ENCODE measurements at regions not wholly inside any gene's neighbourhood (a gene's known extent, or its start where the extent isn't known, plus 50 kb on each side); places are given as distances from the start of the nearest gene placed in this dataset.

GRCh38 chr9:86589730-86590129 is 235.5 kb upstream of the TUT7 start:
- H3K4me1 ChIP-seq (ENCODE audit: control insufficient read depth, low read length) = no peaks in the 10 kb centered on the region
- H3K36me3 ChIP-seq (ENCODE audit: control insufficient read depth, low read length) = no peaks in the 10 kb centered on the region
- no peaks in the 10 kb centered on the region for H4K20me1 ChIP-seq (ENCODE audit: control insufficient read depth, insufficient read depth, low read depth, low read length)
- H3K9me2 ChIP-seq (replicated peaks; ENCODE audit: control insufficient read depth, low read length) = no peaks in the 10 kb centered on the region
- no peaks in the 10 kb centered on the region for H3K79me2 ChIP-seq (ENCODE audit: control insufficient read depth, low read length)
- no peak overlapping the region for H3K4me3 ChIP-seq (ENCODE audit: low read length)
- H3K9me3 ChIP-seq (ENCODE audit: control insufficient read depth, insufficient read depth, low read length) = no peaks in the 10 kb centered on the region
- no peaks in the 10 kb centered on the region for H3K27me3 ChIP-seq (ENCODE audit: control insufficient read depth, low read length)
- TF ChIP-seq CTCF (IDR thresholded peaks at IDR 0.05; ENCODE audit: low read depth, low read length, poor library complexity, severe bottlenecking) (no peak), EZH2phosphoT487 (IDR thresholded peaks at IDR 0.05; ENCODE audit: borderline replicate concordance, low read length) (no peak)
- no peak overlapping the region for H3K27ac ChIP-seq (ENCODE audit: low read depth, low read length)
- no peak overlapping the region for H3K4me2 ChIP-seq (ENCODE audit: low read length)
- H3F3A ChIP-seq (ENCODE audit: control insufficient read depth, insufficient read depth) = no peaks in the 10 kb centered on the region

GRCh38 chr9:86589273-86589672 is 235.1 kb upstream of the TUT7 start:
- no peak overlapping the region for H3K4me2 ChIP-seq (ENCODE audit: low read length)
- H3K9me2 ChIP-seq (replicated peaks; ENCODE audit: control insufficient read depth, low read length) = no peaks in the 10 kb centered on the region
- no peak overlapping the region for H3K27ac ChIP-seq (ENCODE audit: low read depth, low read length)
- no peaks in the 10 kb centered on the region for H3K79me2 ChIP-seq (ENCODE audit: control insufficient read depth, low read length)
- H3K9me3 ChIP-seq (ENCODE audit: control insufficient read depth, insufficient read depth, low read length) = no peaks in the 10 kb centered on the region
- no peaks in the 10 kb centered on the region for H3K36me3 ChIP-seq (ENCODE audit: control insufficient read depth, low read length)
- no peaks in the 10 kb centered on the region for H3K4me1 ChIP-seq (ENCODE audit: control insufficient read depth, low read length)
- TF ChIP-seq CTCF (IDR thresholded peaks at IDR 0.05; ENCODE audit: low read depth, low read length, poor library complexity, severe bottlenecking) (no peak), EZH2phosphoT487 (IDR thresholded peaks at IDR 0.05; ENCODE audit: borderline replicate concordance, low read length) (no peak)
- no peak overlapping the region for H3K4me3 ChIP-seq (ENCODE audit: low read length)
- no peaks in the 10 kb centered on the region for H3F3A ChIP-seq (ENCODE audit: control insufficient read depth, insufficient read depth)
- H3K27me3 ChIP-seq (ENCODE audit: control insufficient read depth, low read length) = no peaks in the 10 kb centered on the region
- H4K20me1 ChIP-seq (ENCODE audit: control insufficient read depth, insufficient read depth, low read depth, low read length) = no peaks in the 10 kb centered on the region

- H3K36me3 ChIP-seq (ENCODE audit: control insufficient read depth, low read length) = no peaks in the 10 kb centered on the region
- no peak for TF ChIP-seq EZH2phosphoT487 (IDR thresholded peaks at IDR 0.05; ENCODE audit: borderline replicate concordance, low read length)
- TF ChIP-seq CTCF (IDR thresholded peaks at IDR 0.05; ENCODE audit: low read depth, low read length, poor library complexity, severe bottlenecking) = no peak
- no peaks in the 10 kb centered on the region for H3K9me3 ChIP-seq (ENCODE audit: control insufficient read depth, insufficient read depth, low read length)
- no peaks in the 10 kb centered on the region for H3K27me3 ChIP-seq (ENCODE audit: control insufficient read depth, low read length)
- H3K4me3 ChIP-seq (ENCODE audit: low read length) = no peak overlapping the region
- no peaks in the 10 kb centered on the region for H3K79me2 ChIP-seq (ENCODE audit: control insufficient read depth, low read length)
- H4K20me1 ChIP-seq (ENCODE audit: control insufficient read depth, insufficient read depth, low read depth, low read length) = no peaks in the 10 kb centered on the region
- H3K27ac ChIP-seq (ENCODE audit: low read depth, low read length) = no peak overlapping the region
- H3K4me2 ChIP-seq (ENCODE audit: low read length) = no peak overlapping the region
- H3K9me2 ChIP-seq (replicated peaks; ENCODE audit: control insufficient read depth, low read length) = no peaks in the 10 kb centered on the region
- no peaks in the 10 kb centered on the region for H3F3A ChIP-seq (ENCODE audit: control insufficient read depth, insufficient read depth)
- H3K4me1 ChIP-seq (ENCODE audit: control insufficient read depth, low read length) = no peaks in the 10 kb centered on the region
These were observed 231.9 kb upstream of the TUT7 start for GRCh38 chr9:86586144-86586494.

Data from DOHH2 (cell line).